Prostate gland (tissue), 2 donors: ENCODE measurements at regions not wholly inside any gene's neighbourhood (a gene's known extent, or its start where the extent isn't known, plus 50 kb on each side); places are given as distances from the start of the nearest gene placed in this dataset.

Experiments used
- CTCF ChIP-seq, 4 experiments: fragments of 200-600 bp in 2 of 4; fragments of 450-650 bp in 2 of 4; sonication (generic) in 2 of 4; IDR thresholded peaks; 1 replicate in 3 of 4; 2 replicates in 1 of 4; pipeline ENCODE4 v1.5.1; 2016 to 2019; ENCODE audit warnings: antibody characterized with exemption in 4 of 4, mild to moderate bottlenecking in 2 of 4, moderate library complexity in 2 of 4
- POLR2A ChIP-seq: fragments of 450-650 bp; IDR thresholded peaks from one replicate; pipeline ENCODE4 v1.6.1; 2016; ENCODE audit warnings: antibody characterized with exemption, mild to moderate bottlenecking

DNA sequence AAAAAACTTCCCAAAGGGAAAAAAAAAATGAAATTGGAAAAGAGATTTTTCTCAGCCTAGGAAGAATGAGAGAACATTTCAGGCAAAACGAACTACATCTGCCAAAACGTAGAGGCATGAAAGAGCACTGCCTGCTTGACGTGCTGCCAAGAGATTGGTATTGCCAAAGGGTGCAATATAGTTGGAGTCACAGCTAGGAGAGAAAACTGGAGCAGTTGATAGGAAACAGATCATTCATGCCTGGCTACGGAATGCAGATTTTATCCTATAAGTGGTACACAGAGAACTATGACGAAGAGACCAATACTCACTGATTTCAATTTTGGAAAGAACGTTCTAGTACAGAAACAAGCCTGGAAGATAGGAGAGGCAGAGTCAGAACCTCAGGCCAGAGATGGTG lies 68.4 kb upstream of the IQCM start:
- TF ChIP-seq CTCF (IDR thresholded peaks at IDR 0.05) (no peak), POLR2A (no peak)
